HG02884 (cell line): ENCODE measurements at regions not wholly inside any gene's neighbourhood (a gene's known extent, or its start where the extent isn't known, plus 50 kb on each side); places are given as distances from the start of the nearest gene placed in this dataset.

Experiments used
- ATAC-seq: cut with Tn5 transposase; IDR thresholded peaks from one replicate; pipeline ENCODE4 v1.9.1; 2021; ENCODE audit warnings: mild to moderate bottlenecking, moderate library complexity; ENCODE audit not compliant: unreplicated experiment

DNA sequence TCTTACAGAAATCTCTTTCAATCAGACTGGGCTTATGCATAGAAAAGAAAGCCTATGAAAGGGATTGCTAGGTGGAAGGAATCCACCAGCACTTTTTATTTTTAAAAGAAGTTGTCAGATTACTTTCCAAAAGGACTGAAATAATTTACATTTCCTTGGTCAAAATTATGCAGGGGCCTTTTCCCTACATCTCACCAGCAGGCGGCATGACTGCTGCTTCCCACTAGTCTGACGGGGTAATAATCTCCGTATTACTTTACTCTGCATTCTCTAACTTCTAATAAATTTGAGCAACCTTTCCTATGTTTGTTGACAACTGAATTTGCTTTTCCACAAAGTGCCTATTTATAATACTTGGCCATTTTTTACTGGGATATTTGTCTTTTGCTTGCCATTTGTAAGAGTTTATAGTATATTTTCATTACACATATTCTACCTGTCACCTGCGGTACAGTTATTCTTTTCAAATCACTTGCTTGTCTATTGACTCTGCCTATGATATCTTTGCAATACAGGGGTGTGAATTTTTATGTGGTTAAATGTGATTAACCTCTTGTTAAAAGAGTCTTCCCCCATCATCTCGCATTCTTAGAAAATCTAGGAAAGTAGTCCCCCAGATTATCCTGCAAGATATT lies 51.9 kb upstream of the USP47 start:
- ATAC-seq = no peak

DNA sequence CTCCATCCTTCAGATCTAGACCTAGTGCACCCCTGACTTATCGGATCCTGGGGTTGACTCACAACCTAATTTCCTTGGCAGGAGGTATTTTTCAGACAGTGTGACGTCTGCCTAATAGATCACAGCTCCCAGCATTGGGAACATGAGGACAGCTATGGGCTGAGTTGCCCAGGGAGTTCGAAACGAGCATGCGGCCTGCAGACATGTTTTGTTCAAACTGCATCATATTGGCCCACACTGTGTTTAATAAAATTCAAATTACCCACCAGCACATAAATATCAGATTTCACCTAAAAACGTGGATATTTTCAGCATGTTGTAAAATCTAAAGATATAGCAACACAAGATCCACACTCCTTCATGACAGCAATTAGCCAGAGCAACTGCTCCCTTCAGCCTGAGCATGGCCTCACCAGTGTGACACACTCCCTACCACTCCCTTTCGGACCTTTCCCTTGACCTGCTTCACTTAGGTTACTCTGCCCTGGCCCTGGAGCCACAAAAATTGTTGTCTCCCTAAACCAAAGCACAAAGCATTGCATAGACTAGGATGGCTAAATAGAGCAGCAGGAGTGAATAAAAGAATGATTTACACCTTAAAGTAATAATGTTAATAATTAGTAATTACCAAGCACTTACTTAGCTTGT lies 53.6 kb upstream of the USP47 start:
- no peak for ATAC-seq

DNA sequence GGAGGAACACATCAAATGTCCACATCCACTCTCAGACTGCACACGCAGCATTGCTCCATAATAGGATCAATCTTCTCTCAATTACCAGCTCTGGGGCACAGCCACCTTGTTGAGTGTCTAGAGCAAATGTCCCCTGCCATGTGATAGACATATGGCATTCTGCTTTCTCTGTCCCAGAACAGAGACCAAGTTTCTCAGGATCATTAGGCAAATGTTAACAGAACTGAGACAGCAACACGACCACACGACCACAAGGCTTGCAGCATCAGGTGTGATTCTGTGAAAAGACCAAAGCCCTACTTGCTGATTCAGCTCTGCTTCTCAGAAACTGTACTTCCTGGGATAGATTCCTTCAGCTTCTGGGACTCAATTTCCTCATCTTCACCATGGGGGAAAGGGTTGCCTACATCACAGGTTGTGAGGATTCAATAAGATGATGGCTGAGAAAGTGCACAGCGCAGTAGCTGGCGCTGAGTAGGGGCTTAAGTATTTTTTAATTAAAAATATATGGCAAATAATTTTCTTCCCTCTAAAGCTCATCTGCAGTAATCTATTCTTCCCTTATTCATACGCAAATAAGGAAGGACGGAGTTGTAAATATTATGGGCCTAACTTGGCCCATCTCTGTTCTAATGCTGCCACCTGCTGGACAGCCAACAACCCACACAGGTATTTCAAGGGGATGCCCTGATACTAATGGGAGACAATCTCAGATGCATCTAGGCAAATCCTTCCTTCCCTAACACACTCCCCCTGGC lies 54.3 kb upstream of the USP47 start:
- peak; percentile 66 for ATAC-seq

DNA sequence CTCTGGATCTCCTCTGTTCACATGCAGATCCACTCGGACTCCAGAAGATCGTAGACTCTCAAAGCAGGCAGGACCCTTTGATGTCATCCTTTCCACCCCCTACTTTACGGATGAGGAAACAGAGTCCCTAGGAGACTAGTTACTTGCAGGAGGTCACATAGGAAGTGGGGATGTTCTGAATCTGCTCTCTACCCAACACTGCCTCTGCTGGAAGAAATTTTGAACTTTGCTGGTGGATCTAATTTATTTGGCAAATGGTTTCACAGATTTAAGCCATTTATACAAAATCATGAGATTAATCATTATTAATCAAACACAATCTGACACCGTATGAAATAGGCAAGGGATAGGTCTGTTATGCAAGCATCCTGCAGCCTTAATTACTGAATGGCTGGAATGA lies 55.0 kb upstream of the USP47 start:
- no peak for ATAC-seq

DNA sequence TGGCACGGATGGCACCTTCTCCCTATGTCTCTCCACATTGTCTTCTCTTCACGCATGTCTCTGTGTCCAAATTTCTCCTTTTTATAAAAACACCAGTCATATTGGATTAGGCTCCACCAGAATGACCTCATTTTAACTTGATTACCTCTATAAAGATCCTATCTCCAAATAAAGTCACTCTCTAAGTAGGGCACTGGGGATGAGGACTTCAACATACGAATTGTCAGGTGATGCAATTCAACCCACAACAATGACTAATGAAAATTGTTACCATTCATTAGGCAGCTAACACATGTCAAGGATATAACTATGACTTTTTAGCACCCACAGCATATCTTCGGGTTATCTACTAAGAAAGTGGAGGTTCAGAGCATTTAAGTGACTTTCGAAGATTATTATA lies 55.5 kb upstream of the USP47 start:
- ATAC-seq = no peak

DNA sequence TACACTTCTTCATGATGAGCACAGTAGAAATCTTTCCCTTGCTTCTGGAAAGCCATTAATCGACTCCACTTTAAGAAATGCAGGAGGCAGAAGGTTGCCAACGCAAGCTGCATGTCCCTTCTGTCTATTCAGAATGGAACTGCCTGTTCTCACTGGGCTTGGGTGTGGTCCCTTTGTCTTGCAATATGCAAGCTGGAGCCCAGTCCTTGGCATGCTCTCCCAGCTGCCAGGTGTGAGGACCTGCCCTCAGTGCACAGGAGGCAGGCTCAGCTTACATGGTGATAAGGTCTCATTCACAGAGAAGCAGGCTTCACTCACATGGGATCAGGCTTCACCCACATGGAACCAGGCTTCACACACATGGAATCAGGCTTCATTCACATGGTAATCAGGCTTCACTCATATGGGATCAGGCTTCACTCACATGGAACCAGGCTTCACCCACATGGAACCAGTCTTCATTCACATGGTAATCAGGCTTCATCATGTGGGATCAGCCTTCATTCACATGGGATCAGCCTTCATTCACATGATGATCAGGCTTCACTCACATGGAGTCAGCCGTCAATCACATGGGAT lies 59.2 kb upstream of the USP47 start:
- no peak for ATAC-seq

DNA sequence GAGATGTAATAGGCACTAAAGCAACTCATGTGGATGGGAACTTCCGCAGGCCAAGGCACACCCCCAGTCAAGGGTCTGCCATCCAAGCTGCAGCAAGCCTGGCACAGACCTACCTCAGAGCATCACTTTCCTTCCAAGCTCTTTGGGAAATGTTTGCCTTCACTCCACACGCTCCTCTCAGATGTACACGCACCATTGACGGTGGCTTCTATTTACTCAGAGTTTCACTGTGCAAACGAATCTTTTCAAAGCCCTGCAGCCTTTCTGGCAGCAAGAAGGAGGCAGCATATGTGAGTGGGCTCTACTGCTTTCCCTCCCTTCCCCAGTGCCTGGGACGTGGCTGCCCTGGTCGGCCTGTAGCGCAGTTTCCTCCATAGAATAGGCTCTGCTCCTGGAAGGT lies 60.9 kb upstream of the USP47 start:
- no peak for ATAC-seq

DNA sequence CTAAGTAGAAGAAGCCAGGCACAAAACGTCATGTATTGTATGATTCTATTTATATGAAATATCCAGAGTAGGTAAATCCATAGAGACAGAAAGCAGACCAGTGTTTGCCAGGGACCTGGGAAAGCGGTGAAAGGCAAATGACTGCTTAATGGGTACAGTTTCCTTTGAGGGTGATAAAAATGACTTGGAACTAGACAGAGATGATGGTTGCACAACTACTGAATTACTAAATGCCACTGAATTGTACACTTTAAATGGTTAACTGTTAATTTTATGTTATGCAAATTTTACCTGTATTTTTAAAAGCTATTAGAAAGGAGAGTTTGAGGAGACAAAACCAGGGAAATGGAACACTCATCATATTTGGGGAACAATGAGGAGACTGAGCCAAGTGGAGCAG lies 61.8 kb upstream of the USP47 start:
- no peak for ATAC-seq

DNA sequence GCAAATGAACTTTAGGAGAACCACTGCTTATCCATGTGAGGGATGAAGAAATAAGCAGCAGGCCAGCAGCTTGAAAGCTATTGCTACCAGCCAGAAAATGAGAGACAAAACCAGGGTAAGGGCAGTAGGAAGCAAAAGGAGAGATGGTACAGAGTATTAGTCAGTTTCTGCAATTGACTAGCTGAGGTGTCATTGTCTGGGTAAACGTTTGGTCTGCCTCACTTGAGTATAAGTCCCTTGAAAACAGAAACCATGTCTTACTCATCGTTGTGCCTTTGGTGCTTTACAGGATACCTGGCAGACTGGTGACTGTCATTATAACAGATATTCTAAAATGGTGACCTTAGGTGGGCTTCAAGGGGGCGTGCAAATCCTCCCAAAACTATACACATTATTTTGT lies 63.9 kb upstream of the USP47 start:
- ATAC-seq = no peak

DNA sequence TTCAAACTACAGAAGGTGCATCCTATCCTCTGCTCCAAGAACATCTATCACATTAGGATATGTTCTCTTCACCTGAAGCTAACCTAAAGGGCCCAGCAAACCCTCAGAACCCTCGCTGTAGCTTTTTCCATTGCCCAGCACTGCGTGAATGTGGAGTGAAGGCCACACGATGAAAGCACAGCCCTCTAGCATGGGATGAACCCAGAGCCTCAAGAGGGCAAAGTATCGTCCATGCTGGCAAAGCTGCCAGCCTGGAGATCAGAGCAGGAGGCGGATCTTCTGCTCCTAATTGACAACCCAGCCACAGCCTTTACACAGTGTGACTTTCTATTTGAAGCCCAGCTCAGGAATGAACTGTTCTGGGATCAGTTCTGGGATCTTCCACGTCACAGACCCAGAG lies 65.1 kb upstream of the USP47 start:
- no peak for ATAC-seq

DNA sequence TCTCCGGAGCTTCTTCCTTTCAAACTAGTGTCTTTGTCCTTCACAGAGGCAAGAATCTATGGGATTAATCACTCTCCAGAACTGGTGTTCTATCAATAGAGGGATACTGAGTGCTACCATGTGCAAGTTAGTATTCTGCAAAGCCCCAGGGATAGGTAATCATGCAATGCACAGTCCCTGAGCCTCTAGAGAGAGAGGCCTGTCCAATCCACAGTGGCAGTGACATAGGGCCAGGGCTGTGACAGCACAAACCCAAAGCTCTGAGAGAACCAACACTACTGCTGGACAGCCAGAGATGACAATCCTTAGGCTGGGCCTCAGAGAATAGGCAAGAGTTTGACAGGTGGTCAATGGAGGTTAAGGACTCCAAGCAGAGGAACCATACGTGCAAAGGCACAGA lies 66.8 kb upstream of the USP47 start:
- ATAC-seq = no peak

DNA sequence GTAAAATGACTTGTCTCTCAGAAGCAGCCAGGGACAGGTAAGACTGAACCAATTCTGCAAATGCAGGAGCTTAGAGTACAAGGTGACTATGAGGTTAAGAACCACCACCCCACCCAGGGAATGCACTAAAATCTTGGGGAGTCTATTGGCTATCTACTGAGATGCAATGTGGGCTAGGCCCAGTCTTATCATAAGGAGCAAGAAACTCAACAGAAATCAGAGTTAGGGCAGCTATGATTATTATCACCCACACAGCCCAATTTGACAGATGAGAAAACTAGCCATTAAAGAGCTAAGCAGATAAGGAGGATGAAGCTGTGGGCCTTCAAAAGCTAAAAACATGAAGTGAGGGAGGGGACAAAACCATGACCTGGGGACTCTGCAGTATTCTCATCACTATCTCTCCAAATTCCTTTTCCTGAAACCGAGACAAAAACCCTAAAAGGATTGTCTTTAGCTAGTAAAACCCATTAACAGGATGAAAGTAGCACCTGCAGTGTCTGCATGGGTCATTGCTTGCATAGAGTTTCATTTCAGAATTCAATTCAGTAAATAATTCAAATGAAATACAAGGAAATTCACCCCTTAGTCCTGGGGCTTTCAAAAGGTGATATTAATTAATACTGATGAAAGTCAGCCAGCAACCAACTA lies 68.8 kb upstream of the USP47 start:
- no peak for ATAC-seq

DNA sequence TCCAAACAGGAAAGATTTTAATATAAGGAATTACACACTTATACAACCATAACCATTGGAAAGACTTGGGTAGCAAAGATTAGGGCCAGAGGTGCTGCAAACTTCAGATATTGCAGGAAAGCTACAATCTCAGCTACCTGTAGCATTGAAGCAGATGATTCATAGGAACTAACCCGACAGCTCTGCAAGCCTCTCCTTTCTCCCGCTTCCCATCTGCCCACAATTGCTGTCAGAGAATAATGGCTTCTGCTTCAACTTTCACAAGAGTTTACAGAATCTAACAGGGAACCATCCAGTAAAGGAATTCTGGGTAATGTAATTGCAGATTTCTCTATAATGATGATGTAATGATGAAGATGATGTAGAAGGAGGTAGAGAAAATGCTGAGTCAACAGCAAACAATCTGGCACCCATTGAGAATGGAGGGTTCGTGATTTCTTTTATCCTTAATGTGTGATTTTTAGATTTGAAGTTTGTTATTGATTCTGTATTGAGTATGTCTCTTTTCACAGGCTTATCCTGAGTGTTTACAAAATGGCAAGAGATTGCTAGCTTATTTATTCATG lies 70.8 kb upstream of the USP47 start:
- no peak for ATAC-seq

DNA sequence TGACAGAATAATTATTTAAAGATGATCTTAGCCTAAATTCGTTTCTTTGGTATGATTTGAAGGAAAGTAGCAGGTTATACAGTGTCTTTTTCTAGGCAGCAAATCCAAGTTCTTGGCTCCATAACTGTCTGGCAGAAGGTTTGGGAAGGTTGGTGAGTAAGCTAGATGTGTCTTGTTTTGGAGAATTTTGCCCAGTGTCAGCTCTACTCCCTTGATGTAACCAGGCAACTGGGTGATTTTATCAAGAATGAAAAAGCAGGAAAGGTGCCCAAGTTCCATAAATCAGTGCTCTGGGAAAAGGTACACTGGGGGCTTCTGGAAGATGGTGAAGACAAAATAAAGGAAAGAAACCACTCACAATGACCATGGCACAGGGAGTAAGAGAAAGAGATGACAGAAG lies 71.5 kb upstream of the USP47 start:
- ATAC-seq = no peak

DNA sequence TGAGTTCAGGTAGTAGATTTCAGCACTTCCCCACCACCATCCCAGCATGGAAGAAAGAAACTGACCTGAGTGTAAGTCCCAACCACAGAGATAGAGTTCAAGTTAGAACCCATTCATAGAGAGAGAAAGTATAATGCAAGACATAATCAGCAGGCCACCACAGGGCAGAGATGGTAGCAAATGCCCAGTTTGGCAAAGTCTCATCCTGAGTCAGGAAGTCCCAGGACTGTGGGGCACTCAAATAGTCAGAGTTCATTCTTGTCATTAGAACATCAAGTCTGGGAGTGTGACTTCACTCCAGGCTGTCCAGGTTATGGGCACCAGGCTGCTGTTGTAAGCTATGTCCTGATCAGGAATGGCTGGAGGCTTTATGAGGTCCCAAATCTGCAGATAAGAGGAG lies 72.0 kb upstream of the USP47 start:
- ATAC-seq = no peak

DNA sequence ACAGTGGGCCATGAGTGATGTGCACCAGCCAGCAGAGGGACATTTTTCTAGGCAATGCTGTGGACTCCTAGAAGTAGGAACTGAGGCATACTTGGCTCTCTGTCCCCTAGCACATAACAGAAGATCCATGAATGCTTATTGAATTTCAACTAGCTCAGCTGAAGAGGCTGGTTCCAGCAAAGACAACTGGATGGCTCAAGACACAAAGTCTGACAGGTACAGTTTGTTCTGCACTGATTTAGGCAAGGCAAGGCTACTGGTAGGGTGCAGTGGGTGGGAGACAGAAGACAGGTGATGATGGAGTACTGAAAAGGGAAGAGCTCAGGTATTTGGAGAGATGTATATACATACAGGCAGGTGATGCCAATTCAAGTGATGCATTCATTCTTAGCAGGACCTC lies 72.4 kb upstream of the USP47 start:
- ATAC-seq = no peak

DNA sequence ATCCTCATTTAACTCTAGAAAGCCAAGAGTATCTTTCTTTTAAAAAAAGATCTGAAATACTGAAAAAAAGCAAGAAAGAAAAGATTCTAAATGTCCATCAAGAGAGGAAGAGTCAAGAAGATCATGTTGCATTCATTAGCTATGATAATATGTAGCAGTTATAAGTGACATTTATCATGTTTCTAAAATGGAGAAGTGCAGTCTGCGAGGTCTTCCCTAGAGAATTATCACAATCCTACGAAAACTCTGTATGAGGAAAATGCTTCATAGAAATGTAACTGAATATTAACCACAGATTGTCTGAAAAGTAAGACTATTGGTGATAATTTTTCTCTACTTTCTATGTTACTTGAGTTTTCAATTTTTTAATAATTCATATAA lies 77.4 kb upstream of the USP47 start:
- ATAC-seq = no peak

DNA sequence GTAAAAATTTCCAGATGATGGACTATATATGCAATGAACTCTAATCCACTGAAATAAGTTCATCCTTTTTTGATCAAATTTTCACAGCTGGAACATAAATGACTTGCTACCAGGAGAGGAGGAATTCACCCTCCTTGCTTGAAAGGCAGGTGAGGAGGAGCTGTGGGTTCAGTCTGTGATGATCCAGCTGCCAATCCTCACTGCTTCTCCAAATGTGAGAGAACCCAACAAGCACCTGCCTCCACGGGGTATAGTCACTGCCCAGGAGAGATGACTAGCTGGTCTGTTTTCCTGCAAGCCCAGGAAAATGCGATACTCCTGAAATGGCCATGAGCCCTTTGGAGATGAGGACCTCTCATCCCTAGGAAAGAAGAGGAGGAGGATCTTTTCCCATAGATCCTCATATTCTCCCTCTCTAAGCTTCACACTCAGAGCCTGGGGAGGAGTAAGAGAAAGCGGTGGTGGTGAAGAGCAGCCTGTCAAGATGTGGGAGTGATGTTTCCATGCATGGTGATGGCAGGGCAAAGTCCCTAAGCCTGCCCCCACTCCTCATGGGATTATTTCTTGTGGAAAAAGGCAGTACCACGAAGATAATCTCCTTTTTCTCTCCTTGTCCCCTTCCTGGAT lies 77.9 kb upstream of the USP47 start:
- no peak for ATAC-seq

DNA sequence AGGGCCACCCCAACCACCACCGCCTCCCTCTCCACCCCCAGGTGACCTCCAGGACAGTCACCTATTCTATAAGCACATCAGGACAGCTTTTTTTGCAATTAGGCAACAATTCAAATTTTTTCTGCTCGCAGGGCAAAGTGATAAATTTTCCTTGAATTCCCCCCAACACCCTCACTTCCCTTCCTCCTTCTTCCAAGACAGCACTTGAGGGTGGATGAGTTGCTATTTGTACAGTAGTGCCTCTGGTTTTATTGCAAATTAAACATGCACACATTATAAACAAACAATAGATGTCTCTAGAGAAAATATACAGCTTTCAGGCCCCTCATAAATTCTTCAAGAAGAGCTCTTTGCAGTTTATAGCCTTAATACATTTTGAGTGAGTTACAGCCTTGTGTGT lies 80.9 kb upstream of the USP47 start:
- ATAC-seq = no peak

DNA sequence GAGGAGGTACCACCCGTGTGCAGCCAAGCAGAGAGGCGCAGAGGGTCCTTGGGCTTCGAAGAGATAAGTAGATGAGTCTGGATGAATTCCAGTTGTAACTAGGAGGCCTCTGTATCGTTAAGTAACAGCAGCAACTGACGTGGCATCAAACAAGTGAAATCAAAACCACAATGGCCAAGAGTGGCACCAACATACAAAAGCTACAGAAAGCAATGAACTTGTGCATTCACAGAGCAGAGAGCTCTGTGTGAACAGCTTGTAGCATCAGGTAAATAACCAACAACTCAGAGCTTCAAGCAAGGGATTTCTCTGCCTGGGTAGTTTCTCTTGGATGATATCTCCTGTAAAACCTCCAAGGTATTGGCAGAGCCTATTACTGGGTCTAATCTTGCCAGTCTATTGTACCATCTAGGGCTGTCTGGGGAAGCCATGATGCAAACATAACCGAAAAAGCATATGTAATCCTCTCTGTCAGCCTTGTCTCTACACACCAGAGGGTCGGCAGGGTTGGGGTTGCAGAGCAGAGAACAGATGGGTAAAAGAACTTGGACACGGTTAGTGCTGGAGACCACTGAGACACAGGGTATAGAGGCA lies 83.1 kb upstream of the USP47 start:
- no peak for ATAC-seq
